Mammary epithelial cell (primary cell): ENCODE measurements at regions not wholly inside any gene's neighbourhood (a gene's known extent, or its start where the extent isn't known, plus 50 kb on each side); places are given as distances from the start of the nearest gene placed in this dataset.

Experiments
- CTCF ChIP-seq, 2 donors: IDR thresholded peaks in 1 of 2; conservative IDR thresholded peaks in 1 of 2; 2 replicates each; pipeline ENCODE4 v1.5.1; 2011 to 2012; ENCODE audit warnings: inconsistent platforms in 2 of 2, low read length in 2 of 2, mild to moderate bottlenecking in 2 of 2, control low read depth in 1 of 2, low read depth in 1 of 2; ENCODE audit not compliant: insufficient read depth in 1 of 2; ENCODE audit errors: extremely low read depth in 1 of 2
- EZH2 ChIP-seq: IDR thresholded peaks from 2 replicates; pipeline ENCODE4 v1.6.1; 2012; ENCODE audit warnings: low read length, inconsistent platforms, borderline replicate concordance

DNA sequence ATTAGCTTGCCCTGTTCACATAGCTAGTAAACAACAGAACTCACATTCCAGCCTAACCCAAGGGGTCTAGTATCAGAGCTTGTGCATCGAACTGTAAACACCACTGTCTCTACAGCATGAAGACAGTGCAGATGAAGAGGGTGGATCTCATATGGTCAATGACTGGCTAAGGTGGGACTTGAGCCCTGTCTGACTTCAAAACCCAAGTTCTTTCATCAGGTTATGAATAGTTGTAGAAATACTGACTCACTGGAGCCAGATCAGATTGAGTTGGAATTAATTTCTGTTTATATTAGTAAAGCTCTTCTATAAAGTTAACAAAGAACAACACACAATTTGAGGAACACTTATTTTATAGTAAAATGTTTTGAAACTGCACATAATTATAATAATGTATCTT is 161.7 kb upstream of the ARHGAP20 start:
- TF ChIP-seq CTCF (conservative IDR thresholded peaks at IDR 0.05 in 1 of 2, IDR thresholded peaks at IDR 0.05 in 1 of 2; ENCODE audit: extremely low read depth in 1 of 2, insufficient read depth in 1 of 2, low read depth in 1 of 2, low read length in 2 of 2) (no peak), EZH2 (no peak)
